ENCODE measurements at regions not wholly inside any gene's neighbourhood (a gene's known extent, or its start where the extent isn't known, plus 50 kb on each side); places are given as distances from the start of the nearest gene placed in this dataset.

- no peak for TF ChIP-seq CTCF (conservative IDR thresholded peaks at IDR 0.05; ENCODE audit: low read depth, low read length)
- no peak for TF ChIP-seq EZH2phosphoT487 (IDR thresholded peaks at IDR 0.05; ENCODE audit: borderline replicate concordance, low read length)
These were observed 440.0 kb upstream of the HSF2 start for GRCh38 chr6:121959501-121959900.

Data from PC-3 (cell line).